EL (cell line): ENCODE measurements at regions not wholly inside any gene's neighbourhood (a gene's known extent, or its start where the extent isn't known, plus 50 kb on each side); places are given as distances from the start of the nearest gene placed in this dataset.
"Not testable (repeated sequence)": the region's sequence is repeated elsewhere in the genome, so short reads cannot be mapped to it uniquely, and the experiment has no call there.

Experiments used
- DNase-seq: peaks from one replicate; pipeline ENCODE4 v3.0.0-alpha.2; 2016

GRCh38 chr6:884570-884969 lies 191.6 kb upstream of the EXOC2 start:
- no peak for DNase-seq

- no peak for DNase-seq
Observed at GRCh38 chr6:882084-882598, 189.2 kb upstream of the EXOC2 start.

GRCh38 chr6:878179-878578 lies 185.2 kb upstream of the EXOC2 start:
- DNase-seq = no peak

- no peak for DNase-seq
Observed at GRCh38 chr6:875012-875411, 182.1 kb upstream of the EXOC2 start.

- no peak for DNase-seq
Observed at GRCh38 chr6:872570-873125, 179.7 kb upstream of the EXOC2 start.

GRCh38 chr6:871503-871902 lies 178.6 kb upstream of the EXOC2 start:
- DNase-seq = no peak

GRCh38 chr6:870096-870495 lies 177.2 kb upstream of the EXOC2 start:
- no peak for DNase-seq

GRCh38 chr6:868201-868600 lies 175.3 kb upstream of the EXOC2 start:
- DNase-seq = no peak

- no peak for DNase-seq
Observed at GRCh38 chr6:867378-867777, 174.4 kb upstream of the EXOC2 start.

GRCh38 chr6:866316-866715 lies 173.4 kb upstream of the EXOC2 start:
- no peak for DNase-seq

- DNase-seq = no peak
Observed at GRCh38 chr6:865846-866245, 172.9 kb upstream of the EXOC2 start.

- DNase-seq = no peak
Observed at GRCh38 chr6:863831-864230, 170.9 kb upstream of the EXOC2 start.

- DNase-seq = not testable (repeated sequence)
Observed at GRCh38 chr6:863127-863526, 170.2 kb upstream of the EXOC2 start.

- DNase-seq = no peak
Observed at GRCh38 chr6:859936-860335, 167.0 kb upstream of the EXOC2 start.

- DNase-seq = peak; percentile 36
Observed at GRCh38 chr6:854406-855118, 161.6 kb upstream of the EXOC2 start.

GRCh38 chr6:852216-852615 lies 159.3 kb upstream of the EXOC2 start:
- DNase-seq = not testable (repeated sequence)

- no peak for DNase-seq
Observed at GRCh38 chr6:849075-849506, 156.2 kb upstream of the EXOC2 start.

GRCh38 chr6:845566-845965 lies 152.6 kb upstream of the EXOC2 start:
- no peak for DNase-seq

- DNase-seq = no peak
Observed at GRCh38 chr6:845101-845500, 152.2 kb upstream of the EXOC2 start.

GRCh38 chr6:842141-842540 lies 149.2 kb upstream of the EXOC2 start:
- no peak for DNase-seq

- DNase-seq = no peak
Observed at GRCh38 chr6:841569-841968, 148.6 kb upstream of the EXOC2 start.

- no peak for DNase-seq
Observed at GRCh38 chr6:839201-839600, 146.3 kb upstream of the EXOC2 start.

GRCh38 chr6:837380-837779 lies 144.4 kb upstream of the EXOC2 start:
- DNase-seq = no peak

GRCh38 chr6:836276-836853 lies 143.4 kb upstream of the EXOC2 start:
- no peak for DNase-seq
